Sigmoid colon (tissue), 6 donors: ENCODE measurements at regions not wholly inside any gene's neighbourhood (a gene's known extent, or its start where the extent isn't known, plus 50 kb on each side); places are given as distances from the start of the nearest gene placed in this dataset.

ENCODE experiments used
- DNase-seq: peaks from one replicate; pipeline ENCODE4 v3.0.0-alpha.2; 2019
- H3K27ac ChIP-seq, 4 donors: fragments of 200-600 bp; sonication (generic); one replicate each; pipeline ENCODE4 v1.5.1; 2016 to 2019; ENCODE audit warnings: mild to moderate bottlenecking in 1 of 4
- H3K27me3 ChIP-seq, 3 donors: fragments of 200-600 bp; sonication (generic); one replicate each; pipeline ENCODE4 v1.5.1; 2019; ENCODE audit warnings: mild to moderate bottlenecking in 1 of 3
- H3K36me3 ChIP-seq, 4 donors: fragments of 200-600 bp; sonication (generic); one replicate each; pipeline ENCODE4 v1.5.1; 2016 to 2019
- H3K4me1 ChIP-seq, 4 donors: fragments of 200-600 bp; sonication (generic); one replicate each; pipeline ENCODE4 v1.5.1; 2017 to 2019
- H3K4me3 ChIP-seq, 4 donors: fragments of 200-600 bp; sonication (generic); one replicate each; pipeline ENCODE4 v1.5.1; 2017 to 2019; ENCODE audit warnings: mild to moderate bottlenecking in 2 of 4, moderate library complexity in 1 of 4
- H3K9me3 ChIP-seq, 4 donors: fragments of 200-600 bp in 3 of 4; sonication (generic) in 3 of 4; one replicate each; pipeline versions ENCODE4 v1.5.1 to v1.6.1; 2013 to 2019
- EP300 ChIP-seq, 4 donors: sonication (generic); formaldehyde crosslinking; IDR thresholded peaks; one replicate each; pipeline ENCODE4 v1.6.1; 2017; ENCODE audit warnings: antibody characterized with exemption in 4 of 4
- POLR2A ChIP-seq, 2 donors: fragments of 450-650 bp; IDR thresholded peaks; one replicate each; pipeline ENCODE4 v1.6.1; 2016; ENCODE audit warnings: antibody characterized with exemption in 2 of 2, mild to moderate bottlenecking in 2 of 2, moderate library complexity in 2 of 2
- POLR2AphosphoS5 ChIP-seq, 4 donors: sonication (generic); formaldehyde crosslinking; IDR thresholded peaks; one replicate each; pipeline ENCODE4 v1.6.1; 2017; ENCODE audit warnings: antibody characterized with exemption in 4 of 4
- WGBS, 2 donors: extraction: QIAGEN DNeasy Blood & Tissue Kit; methylation state at CpG; one replicate each; pipeline ENCODE4 v1.1.7; 2013; 5-methylcytosine and 5-hydroxymethylcytosine counted together
- intact Hi-C: fragments of 100-400 bp; cut with DNase I; formaldehyde crosslinking; loops from one replicate; pipeline ENCODE4 v1.15.1; 2023
- TF ChIP-seq, protein P1 (sequence below), 4 experiments: fragments of 450-650 bp in 3 of 4; fragments of 200-600 bp in 1 of 4; IDR thresholded peaks; one replicate each; pipeline ENCODE4 v1.5.1; 2016 to 2019; ENCODE audit warnings: antibody characterized with exemption in 4 of 4, mild to moderate bottlenecking in 3 of 4, moderate library complexity in 2 of 4
- donor health status: healthy with polysubstance abuse.
- donor health status: healthy.

DNA sequence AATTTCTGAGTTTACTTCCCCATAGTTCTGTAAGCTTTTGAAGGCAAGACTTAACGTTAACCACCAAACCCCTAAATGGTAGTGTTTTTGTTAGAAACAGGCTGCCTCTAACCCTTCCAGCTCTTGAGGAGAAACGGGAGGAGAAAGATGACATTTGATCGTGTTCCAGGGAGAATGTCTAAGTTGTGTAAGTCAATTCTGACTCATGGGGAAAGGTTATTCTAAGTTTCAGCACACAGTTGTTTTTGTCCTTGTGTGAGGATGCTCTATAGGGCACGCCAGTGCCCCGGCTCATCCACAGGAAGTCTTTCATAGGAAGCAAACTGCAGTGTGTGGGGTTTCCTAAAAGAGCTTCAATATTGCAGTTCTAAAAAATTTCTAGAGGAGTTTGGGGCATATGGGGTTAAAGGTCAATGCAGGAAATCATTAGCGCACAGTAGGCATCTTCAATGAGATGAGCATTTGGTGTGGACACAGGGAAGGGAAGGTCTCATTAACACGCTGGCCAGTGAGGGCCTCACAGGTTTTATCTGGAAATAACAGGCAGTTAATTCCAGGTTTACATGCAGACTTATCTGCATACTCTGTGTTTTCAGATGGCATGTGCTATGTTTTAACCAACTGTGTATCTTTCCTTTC, 638.2 kb upstream of the IGFBP3 start:
- no peaks in the 10 kb centered on the region for H3K27me3 ChIP-seq
- 86 to 89% methylated on average over 7 of the region's 7 CpGs for WGBS, 2 donors
- H3K9me3 ChIP-seq: no peaks in the 10 kb centered on the region
- H3K27ac ChIP-seq: peak overlapping the region; percentile 7 to 79 (median 44)
- H3K4me1 ChIP-seq: peaks cover 0 to 39% (median 31%) of the 10 kb centered on the region in 4 donors
- no peak for DNase-seq
- TF ChIP-seq POLR2AphosphoS5 (IDR thresholded peaks at IDR 0.05) (peak in 2 of 4 donors; percentile 38 to 49), EP300 (IDR thresholded peaks at IDR 0.05) (no peak), POLR2A (IDR thresholded peaks at IDR 0.05) (no peak)
- TF ChIP-seq, protein P1, sequence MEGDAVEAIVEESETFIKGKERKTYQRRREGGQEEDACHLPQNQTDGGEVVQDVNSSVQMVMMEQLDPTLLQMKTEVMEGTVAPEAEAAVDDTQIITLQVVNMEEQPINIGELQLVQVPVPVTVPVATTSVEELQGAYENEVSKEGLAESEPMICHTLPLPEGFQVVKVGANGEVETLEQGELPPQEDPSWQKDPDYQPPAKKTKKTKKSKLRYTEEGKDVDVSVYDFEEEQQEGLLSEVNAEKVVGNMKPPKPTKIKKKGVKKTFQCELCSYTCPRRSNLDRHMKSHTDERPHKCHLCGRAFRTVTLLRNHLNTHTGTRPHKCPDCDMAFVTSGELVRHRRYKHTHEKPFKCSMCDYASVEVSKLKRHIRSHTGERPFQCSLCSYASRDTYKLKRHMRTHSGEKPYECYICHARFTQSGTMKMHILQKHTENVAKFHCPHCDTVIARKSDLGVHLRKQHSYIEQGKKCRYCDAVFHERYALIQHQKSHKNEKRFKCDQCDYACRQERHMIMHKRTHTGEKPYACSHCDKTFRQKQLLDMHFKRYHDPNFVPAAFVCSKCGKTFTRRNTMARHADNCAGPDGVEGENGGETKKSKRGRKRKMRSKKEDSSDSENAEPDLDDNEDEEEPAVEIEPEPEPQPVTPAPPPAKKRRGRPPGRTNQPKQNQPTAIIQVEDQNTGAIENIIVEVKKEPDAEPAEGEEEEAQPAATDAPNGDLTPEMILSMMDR (IDR thresholded peaks at IDR 0.05): no peak
- H3K36me3 ChIP-seq: no peaks in the 10 kb centered on the region
- H3K4me3 ChIP-seq: no peak overlapping the region
- intact Hi-C loops: loop anchor here (10.0 kb wide), 1 partner anchor 695 kb away; no protein-coding TSS in a partner anchor

DNA sequence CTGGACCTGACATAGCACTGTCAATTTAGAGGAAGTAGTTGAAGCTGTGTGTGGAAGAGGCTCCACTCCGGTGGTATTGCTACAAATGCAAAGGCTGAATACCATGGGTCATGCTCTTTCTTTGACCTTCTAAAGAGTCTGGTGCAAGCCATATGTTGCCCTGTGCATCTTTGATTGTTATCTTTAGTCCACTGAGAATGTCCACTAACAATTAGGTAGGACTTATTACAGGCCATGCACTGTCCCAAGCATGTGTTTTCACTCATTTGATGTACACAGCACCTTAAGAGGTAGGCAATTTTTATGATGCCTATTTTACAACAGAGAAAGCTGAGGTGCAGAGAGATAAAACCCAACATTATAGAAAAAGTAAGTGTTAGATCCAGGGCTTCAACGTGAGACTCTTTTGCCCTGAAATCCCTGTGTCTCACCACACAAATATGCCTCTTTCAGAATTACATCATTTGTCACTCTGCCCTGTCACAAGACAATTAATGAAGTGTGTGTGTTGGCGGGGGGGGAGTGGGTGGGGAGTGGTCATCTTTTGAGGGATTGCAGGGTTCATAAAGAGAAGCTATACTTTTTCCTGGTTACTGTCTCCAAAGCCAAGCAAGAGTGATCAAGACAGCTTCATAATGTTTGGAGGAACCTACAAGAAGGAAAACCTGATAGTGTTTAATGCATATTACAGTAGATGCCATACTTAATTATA, 637.6 kb upstream of the IGFBP3 start:
- Histone ChIP-seq H3K9me3 (no peaks in the 10 kb centered on the region), H3K4me1 (peaks cover 0 to 39% (median 31%) of the 10 kb centered on the region in 4 donors), H3K36me3 (no peaks in the 10 kb centered on the region), H3K27me3 (no peaks in the 10 kb centered on the region), H3K4me3 (no peak overlapping the region), H3K27ac (peak overlapping the region; percentile 23 to 79 (median 79))
- 81 to 83% methylated on average over 3 of the region's 3 CpGs for WGBS, 2 donors
- no peak for DNase-seq
- intact Hi-C loops: loop anchor here (10.0 kb wide), 1 partner anchor 696 kb away; no protein-coding TSS in a partner anchor
- no peak for TF ChIP-seq EP300 (IDR thresholded peaks at IDR 0.05)
- no peak for TF ChIP-seq POLR2AphosphoS5 (IDR thresholded peaks at IDR 0.05)
- no peak for TF ChIP-seq POLR2A (IDR thresholded peaks at IDR 0.05)
- TF ChIP-seq, protein P1 (IDR thresholded peaks at IDR 0.05): no peak

DNA sequence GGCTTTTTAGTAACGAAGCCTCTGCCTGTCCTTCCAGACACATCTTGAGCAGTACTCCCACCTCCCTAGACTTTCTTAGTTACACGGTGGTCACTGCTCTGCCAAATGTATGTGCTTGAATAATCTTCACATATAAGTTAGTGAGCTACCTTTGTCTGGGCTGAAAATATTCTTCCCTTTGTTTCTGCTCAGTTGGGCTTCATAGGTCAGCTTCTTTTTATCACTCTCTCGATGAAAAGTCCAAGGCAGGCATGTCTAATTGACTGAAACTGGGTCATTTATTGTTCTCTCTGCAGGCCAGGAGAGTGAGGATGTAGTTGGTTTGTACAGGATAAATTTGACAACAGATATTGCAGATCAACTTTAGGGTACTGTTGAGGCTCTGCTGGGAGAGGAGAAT, 636.7 kb upstream of the IGFBP3 start:
- intact Hi-C loops: loop anchor here (1.0 to 10.0 kb wide), 2 partner anchors 46 to 697 kb away; no protein-coding TSS in a partner anchor
- 13 to 54% methylated on average over 3 of the region's 3 CpGs for WGBS, 2 donors
- H3K27me3 ChIP-seq: no peaks in the 10 kb centered on the region
- no peaks in the 10 kb centered on the region for H3K36me3 ChIP-seq
- peak overlapping the region; percentile 65 to 79 (median 79) for H3K27ac ChIP-seq
- H3K4me3 ChIP-seq: no peak overlapping the region
- H3K9me3 ChIP-seq: no peaks in the 10 kb centered on the region
- TF ChIP-seq, protein P1 (IDR thresholded peaks at IDR 0.05): no peak
- TF ChIP-seq POLR2A (IDR thresholded peaks at IDR 0.05): no peak
- no peak for TF ChIP-seq POLR2AphosphoS5 (IDR thresholded peaks at IDR 0.05)
- TF ChIP-seq EP300 (IDR thresholded peaks at IDR 0.05): no peak
- no peak for DNase-seq
- H3K4me1 ChIP-seq: peaks cover 0 to 39% (median 31%) of the 10 kb centered on the region in 4 donors

DNA sequence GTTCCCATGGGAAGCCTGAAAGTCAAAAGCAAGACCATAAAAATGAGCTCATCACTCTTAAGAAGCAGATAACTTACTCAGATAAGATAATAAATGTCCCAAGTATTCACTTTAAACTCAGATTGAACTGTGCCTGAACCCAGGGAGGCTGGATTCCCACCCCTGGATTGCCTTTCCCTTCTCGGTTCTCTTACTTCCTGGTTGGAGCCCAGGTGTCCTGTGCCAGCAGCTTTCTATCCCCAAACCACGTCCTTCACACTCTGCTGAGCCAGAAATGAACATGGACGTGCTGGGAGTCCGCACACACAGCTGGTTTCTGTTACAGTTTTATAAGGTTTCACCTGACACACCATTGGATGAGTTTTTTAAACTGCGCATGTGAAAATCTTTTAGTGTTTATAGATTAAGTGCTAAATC, 636.2 kb upstream of the IGFBP3 start:
- peak overlapping the region; percentile 65 to 79 (median 79) for H3K27ac ChIP-seq
- intact Hi-C loops: loop anchor here (1.0 to 10.0 kb wide), 2 partner anchors 46 to 697 kb away; no protein-coding TSS in a partner anchor
- H3K4me3 ChIP-seq: peak overlapping the region in 1 of 4 donors; percentile 4
- 12 to 45% methylated on average over 5 of the region's 5 CpGs for WGBS, 2 donors
- TF ChIP-seq POLR2AphosphoS5 (IDR thresholded peaks at IDR 0.05) (peak; percentile 72 to 93 (median 88)), EP300 (IDR thresholded peaks at IDR 0.05) (peak; percentile 52 to 91 (median 81)), POLR2A (IDR thresholded peaks at IDR 0.05) (no peak)
- TF ChIP-seq, protein P1 (IDR thresholded peaks at IDR 0.05): no peak
- H3K27me3 ChIP-seq: no peaks in the 10 kb centered on the region
- H3K4me1 ChIP-seq: peaks cover 0 to 39% (median 31%) of the 10 kb centered on the region in 4 donors
- no peaks in the 10 kb centered on the region for H3K9me3 ChIP-seq
- H3K36me3 ChIP-seq: no peaks in the 10 kb centered on the region
- DNase-seq: peak; percentile 84
